ENCODE measurements at regions not wholly inside any gene's neighbourhood (a gene's known extent, or its start where the extent isn't known, plus 50 kb on each side); places are given as distances from the start of the nearest gene placed in this dataset.

- TF ChIP-seq USF2 (IDR thresholded peaks at IDR 0.05) = no peak
- no peak for TF ChIP-seq HOXB5 (CRISPR knock-in tag; IDR thresholded peaks at IDR 0.05)
- no peak for TF ChIP-seq NR3C1 (IDR thresholded peaks at IDR 0.05)
- TF ChIP-seq RAD21 (conservative IDR thresholded peaks at IDR 0.05 in 1 of 2, IDR thresholded peaks at IDR 0.05 in 1 of 2) = no peak
- TF ChIP-seq EHMT2 (IDR thresholded peaks at IDR 0.05; ENCODE audit: low read depth) = no peak
- Histone ChIP-seq H3K4me2 (no peak overlapping the region), H3K4me1 (no peaks in the 10 kb centered on the region), H3K9me3 (no peaks in the 10 kb centered on the region), H3K27ac (no peak overlapping the region), H3K4me3 (no peak overlapping the region)
- ChIA-PET CTCF (no interaction called here), POLR2A (no interaction called here)
- DNase-seq (ENCODE audit: low read depth in 1 of 2, low spot score in 1 of 2) = no peak
- WGBS (ENCODE audit: missing lambda C conversion rate) = 4% methylated on average over 1 of the region's 1 CpG
- FAIRE-seq = no peak
- no peak for ATAC-seq
Observed at GRCh38 chr4:28351102-28351501, 1490.5 kb downstream of the STIM2 start.

GRCh38 chr4:28351826-28352225 lies 1491.2 kb downstream of the STIM2 start:
- Histone ChIP-seq H3K4me3 (no peak overlapping the region), H3K9me3 (no peaks in the 10 kb centered on the region), H3K27ac (no peak overlapping the region), H3K4me2 (no peak overlapping the region), H3K4me1 (no peaks in the 10 kb centered on the region)
- CTCF ChIA-PET = no interaction called here
- WGBS (ENCODE audit: missing lambda C conversion rate) = 64% methylated on average over 3 of the region's 4 CpGs
- DNase-seq (ENCODE audit: low read depth in 1 of 2, low spot score in 1 of 2) (no peak), ATAC-seq (no peak), FAIRE-seq (no peak)
- TF ChIP-seq ZFP36 (IDR thresholded peaks at IDR 0.05; ENCODE audit: borderline replicate concordance, partially characterized antibody) = peak; percentile 51
- TF ChIP-seq RCOR1 (IDR thresholded peaks at IDR 0.05; ENCODE audit: low read depth, low read length) = no peak
- POLR2A ChIA-PET = no interaction called here

GRCh38 chr4:28354880-28355656 lies 1494.4 kb downstream of the STIM2 start:
- Histone ChIP-seq H3K4me2 (no peak overlapping the region), H3K9me3 (no peaks in the 10 kb centered on the region), H3K27ac (no peak overlapping the region), H3K4me1 (no peaks in the 10 kb centered on the region), H3K4me3 (no peak overlapping the region)
- WGBS (ENCODE audit: missing lambda C conversion rate) = 96% methylated on average over 1 of the region's 1 CpG
- POLR2A ChIA-PET = no interaction called here
- no peak for FAIRE-seq
- no peak for ATAC-seq
- TF ChIP-seq REST (IDR thresholded peaks at IDR 0.05) (no peak), HOXB5 (CRISPR knock-in tag; IDR thresholded peaks at IDR 0.05) (no peak), CTCF (IDR thresholded peaks at IDR 0.05) (no peak), RAD21 (conservative IDR thresholded peaks at IDR 0.05 in 1 of 2, IDR thresholded peaks at IDR 0.05 in 1 of 2) (no peak), NPAS2 (CRISPR knock-in tag; IDR thresholded peaks at IDR 0.05; ENCODE audit: borderline replicate concordance) (no peak), NFE2L2 (conservative IDR thresholded peaks at IDR 0.05; ENCODE audit: low read length) (no peak), ZFP36 (IDR thresholded peaks at IDR 0.05; ENCODE audit: borderline replicate concordance, partially characterized antibody) (no peak), MAX (IDR thresholded peaks at IDR 0.05) (no peak), EHMT2 (IDR thresholded peaks at IDR 0.05; ENCODE audit: low read depth) (no peak), JUNB (IDR thresholded peaks at IDR 0.05) (no peak), MYC (IDR thresholded peaks at IDR 0.05; ENCODE audit: borderline replicate concordance, low read length) (no peak), HOXB13 (CRISPR knock-in tag; IDR thresholded peaks at IDR 0.05; ENCODE audit: low read depth) (no peak), NR3C1 (IDR thresholded peaks at IDR 0.05) (no peak), TP53 (CRISPR knock-in tag; IDR thresholded peaks at IDR 0.05) (no peak), POLR2A (IDR thresholded peaks at IDR 0.05; ENCODE audit: low read length) (no peak)
- CTCF ChIA-PET = no interaction called here
- no peak for DNase-seq (ENCODE audit: low read depth in 1 of 2, low spot score in 1 of 2)
